OCI-M1 (cell line): ENCODE measurements at regions not wholly inside any gene's neighbourhood (a gene's known extent, or its start where the extent isn't known, plus 50 kb on each side); places are given as distances from the start of the nearest gene placed in this dataset.

ENCODE experiments used
- DNase-seq: peaks from one replicate; lab custom pipeline; 2025; lab: John Stamatoyannopoulos, UW

- DNase-seq: no peak
These were observed 53.8 kb upstream of the ASB18 start for GRCh38 chr2:236317938-236318396.

GRCh38 chr2:236318401-236318800 lies 54.2 kb upstream of the ASB18 start:
- DNase-seq: no peak

- no peak for DNase-seq
These were observed 54.8 kb upstream of the ASB18 start for GRCh38 chr2:236319036-236319435.

- DNase-seq: no peak
These were observed 57.2 kb upstream of the ASB18 start for GRCh38 chr2:236321415-236321814.

- DNase-seq: no peak
These were observed 69.4 kb upstream of the ASB18 start for GRCh38 chr2:236333417-236334121.

GRCh38 chr2:236334122-236334876 lies 70.1 kb upstream of the ASB18 start:
- DNase-seq: no peak

GRCh38 chr2:236335696-236336574 lies 71.7 kb upstream of the ASB18 start:
- no peak for DNase-seq

- no peak for DNase-seq
These were observed 72.6 kb upstream of the ASB18 start for GRCh38 chr2:236336575-236337464.

- DNase-seq: no peak
These were observed 73.5 kb upstream of the ASB18 start for GRCh38 chr2:236337465-236338325.

GRCh38 chr2:236338495-236339184 lies 74.4 kb upstream of the ASB18 start:
- DNase-seq: peak; percentile 8

- no peak for DNase-seq
These were observed 76.0 kb upstream of the ASB18 start for GRCh38 chr2:236340251-236340650.

- DNase-seq: no peak
These were observed 76.9 kb upstream of the ASB18 start for GRCh38 chr2:236341067-236341466.

- DNase-seq: no peak
These were observed 77.5 kb upstream of the ASB18 start for GRCh38 chr2:236341721-236342120.

GRCh38 chr2:236342507-236342906 lies 78.3 kb upstream of the ASB18 start:
- DNase-seq: no peak

- DNase-seq: no peak
These were observed 78.7 kb upstream of the ASB18 start for GRCh38 chr2:236342951-236343350.

GRCh38 chr2:236343400-236344161 lies 79.4 kb upstream of the ASB18 start:
- peak; percentile 65 for DNase-seq

GRCh38 chr2:236344446-236344845 lies 80.2 kb upstream of the ASB18 start:
- DNase-seq: no peak

GRCh38 chr2:236345081-236345714 lies 81.0 kb upstream of the ASB18 start:
- no peak for DNase-seq

GRCh38 chr2:236346366-236346765 lies 82.2 kb upstream of the ASB18 start:
- no peak for DNase-seq
